AG04450 (cell line): ENCODE measurements at regions not wholly inside any gene's neighbourhood (a gene's known extent, or its start where the extent isn't known, plus 50 kb on each side); places are given as distances from the start of the nearest gene placed in this dataset.
"Not testable (repeated sequence)": the region's sequence is repeated elsewhere in the genome, so short reads cannot be mapped to it uniquely, and the experiment has no call there.

Experiments used
- CTCF ChIA-PET: fragments of 300-600, 350-600 bp; formaldehyde crosslinking; extraction: SDS; loops from one replicate; lab custom pipeline; 2022; ENCODE audit warnings: antibody characterized with exemption, inconsistent platforms; lab: Charles Lee
- POLR2A ChIA-PET: fragments of 350-600 bp; formaldehyde crosslinking; extraction: SDS; loops from one replicate; lab custom pipeline; 2021; ENCODE audit warnings: antibody characterized with exemption, inconsistent platforms; lab: Yijun Ruan, JAX
- DNase-seq: peaks from one replicate; pipeline ENCODE4 v3.0.0-alpha.2; 2011; ENCODE audit warnings: low read depth, low spot score
- H3K27ac ChIP-seq: one replicate; pipeline ENCODE4 v1.5.1; 2012; ENCODE audit warnings: low read depth, low read length, control low read depth
- H3K27me3 ChIP-seq: one replicate; pipeline ENCODE4 v1.6.0; 2012; ENCODE audit warnings: low read length; ENCODE audit not compliant: control insufficient read depth, insufficient read depth
- H3K4me3 ChIP-seq: 2 replicates; pipeline ENCODE4 v1.5.1; 2011; ENCODE audit warnings: mild to moderate bottlenecking, low read depth, low read length, control low read depth
- H3K9me3 ChIP-seq: 2 replicates; pipeline ENCODE4 v1.5.1; 2012; ENCODE audit warnings: low read length; ENCODE audit not compliant: control insufficient read depth, insufficient read depth
- TF ChIP-seq, protein P1 (sequence below): IDR thresholded peaks from 2 replicates; pipeline ENCODE4 v1.5.1; 2011; ENCODE audit warnings: low read depth, low read length, control low read depth, inconsistent platforms

DNA sequence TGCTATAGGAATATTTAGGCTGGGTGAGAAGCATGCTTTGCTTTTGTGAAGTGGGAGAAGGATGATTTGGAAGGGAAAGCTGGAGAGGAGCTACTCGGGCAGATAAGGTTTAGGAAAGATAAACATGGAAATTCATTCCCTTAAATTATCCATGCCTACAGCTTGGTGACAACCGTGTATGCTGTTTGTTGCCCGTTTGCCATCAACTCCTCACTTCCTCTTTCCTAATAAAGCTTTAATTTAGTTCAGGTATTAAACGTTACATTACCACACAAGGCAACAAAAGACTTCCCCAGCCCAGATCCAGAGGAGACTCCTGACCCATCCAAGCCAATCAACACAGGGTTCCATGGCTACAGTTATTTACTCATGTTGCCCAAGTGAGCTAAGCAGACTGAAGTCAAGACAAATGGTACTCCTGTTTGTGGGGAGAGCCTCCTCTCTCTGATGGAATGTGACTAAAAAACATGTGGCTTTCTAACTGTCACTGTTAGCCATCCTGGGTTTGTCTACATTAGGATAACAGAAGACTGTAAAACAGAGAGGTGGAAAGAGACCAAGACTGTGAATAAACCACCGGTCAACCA is 101.7 kb upstream of the GRAMD1B start:
- H3K27ac ChIP-seq = no peak overlapping the region
- POLR2A ChIA-PET = no interaction called here
- peaks cover 6% of the 10 kb centered on the region for H3K27me3 ChIP-seq
- TF ChIP-seq, protein P1, sequence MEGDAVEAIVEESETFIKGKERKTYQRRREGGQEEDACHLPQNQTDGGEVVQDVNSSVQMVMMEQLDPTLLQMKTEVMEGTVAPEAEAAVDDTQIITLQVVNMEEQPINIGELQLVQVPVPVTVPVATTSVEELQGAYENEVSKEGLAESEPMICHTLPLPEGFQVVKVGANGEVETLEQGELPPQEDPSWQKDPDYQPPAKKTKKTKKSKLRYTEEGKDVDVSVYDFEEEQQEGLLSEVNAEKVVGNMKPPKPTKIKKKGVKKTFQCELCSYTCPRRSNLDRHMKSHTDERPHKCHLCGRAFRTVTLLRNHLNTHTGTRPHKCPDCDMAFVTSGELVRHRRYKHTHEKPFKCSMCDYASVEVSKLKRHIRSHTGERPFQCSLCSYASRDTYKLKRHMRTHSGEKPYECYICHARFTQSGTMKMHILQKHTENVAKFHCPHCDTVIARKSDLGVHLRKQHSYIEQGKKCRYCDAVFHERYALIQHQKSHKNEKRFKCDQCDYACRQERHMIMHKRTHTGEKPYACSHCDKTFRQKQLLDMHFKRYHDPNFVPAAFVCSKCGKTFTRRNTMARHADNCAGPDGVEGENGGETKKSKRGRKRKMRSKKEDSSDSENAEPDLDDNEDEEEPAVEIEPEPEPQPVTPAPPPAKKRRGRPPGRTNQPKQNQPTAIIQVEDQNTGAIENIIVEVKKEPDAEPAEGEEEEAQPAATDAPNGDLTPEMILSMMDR = no peak
- no peak overlapping the region for H3K4me3 ChIP-seq
- DNase-seq = no peak
- CTCF ChIA-PET = no interaction called here
- H3K9me3 ChIP-seq = no peaks in the 10 kb centered on the region

DNA sequence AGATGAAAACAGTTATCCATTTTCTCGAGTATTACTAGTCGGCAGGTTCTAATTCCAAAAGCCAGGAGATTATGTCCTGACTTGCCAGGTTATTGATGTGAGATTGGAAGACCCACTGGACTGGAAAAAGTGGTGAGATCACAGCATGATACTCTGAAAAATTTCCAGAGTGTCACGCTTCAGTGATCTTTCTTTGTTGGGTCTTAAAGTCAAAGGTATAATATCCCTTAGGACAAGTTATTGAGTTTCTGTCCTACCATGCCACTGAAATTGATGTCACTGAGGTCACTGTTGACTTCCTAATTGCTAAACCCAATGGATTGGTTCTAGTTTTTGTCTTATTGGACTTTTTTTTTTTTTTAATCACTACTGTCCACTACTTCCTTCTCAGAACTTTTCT is 104.5 kb upstream of the GRAMD1B start:
- DNase-seq = no peak
- Histone ChIP-seq H3K4me3 (no peak overlapping the region), H3K9me3 (no peaks in the 10 kb centered on the region), H3K27ac (no peak overlapping the region), H3K27me3 (peaks cover 7% of the 10 kb centered on the region)
- POLR2A ChIA-PET = no interaction called here
- TF ChIP-seq, protein P1 = no peak
- CTCF ChIA-PET = no interaction called here

DNA sequence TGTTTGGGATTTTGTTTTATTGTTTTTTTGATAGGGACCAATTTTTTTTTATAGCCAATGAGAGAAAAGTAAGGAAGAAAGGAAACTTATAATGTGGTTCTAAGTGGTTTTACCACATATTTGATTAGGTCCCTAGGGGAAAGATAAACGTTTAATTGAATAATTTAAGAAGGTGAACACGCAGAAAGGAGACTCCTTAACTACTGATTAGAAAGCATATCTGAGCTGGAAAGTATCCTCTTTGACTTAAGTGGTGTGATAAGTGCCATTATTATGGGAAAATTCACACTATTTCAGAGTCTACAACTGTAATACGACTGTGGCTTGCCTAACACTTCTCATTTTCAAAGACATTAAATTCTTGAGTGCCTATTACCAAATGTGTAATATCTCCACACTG is 106.5 kb upstream of the GRAMD1B start:
- Histone ChIP-seq H3K27ac (no peak overlapping the region), H3K4me3 (no peak overlapping the region), H3K27me3 (peaks cover 8% of the 10 kb centered on the region), H3K9me3 (no peaks in the 10 kb centered on the region)
- DNase-seq = no peak
- CTCF ChIA-PET = no interaction called here
- POLR2A ChIA-PET = no interaction called here
- TF ChIP-seq, protein P1 = no peak

DNA sequence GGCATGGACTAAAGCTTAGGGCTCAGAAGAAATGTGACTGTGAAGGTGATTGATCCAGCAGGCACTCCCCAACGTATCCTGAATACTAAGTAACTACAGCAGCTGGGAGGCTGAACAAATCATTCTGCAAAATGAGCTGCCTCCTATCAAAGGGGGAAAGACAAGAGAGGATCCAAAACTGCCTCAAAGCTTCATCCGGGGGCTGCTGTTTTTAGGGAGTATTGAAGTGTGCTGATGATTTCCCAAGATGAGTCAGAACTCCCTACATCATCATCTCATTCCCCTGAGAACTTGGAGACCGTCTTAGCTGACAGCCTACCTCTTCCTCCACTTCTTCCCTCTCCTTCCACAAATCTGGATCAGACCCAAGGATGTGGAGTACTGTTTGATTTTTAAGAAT is 108.4 kb upstream of the GRAMD1B start:
- ChIA-PET POLR2A (no interaction called here), CTCF (no interaction called here)
- no peak overlapping the region for H3K27ac ChIP-seq
- TF ChIP-seq, protein P1 = no peak
- H3K9me3 ChIP-seq = no peaks in the 10 kb centered on the region
- H3K27me3 ChIP-seq = peaks cover 16% of the 10 kb centered on the region
- no peak overlapping the region for H3K4me3 ChIP-seq
- no peak for DNase-seq

DNA sequence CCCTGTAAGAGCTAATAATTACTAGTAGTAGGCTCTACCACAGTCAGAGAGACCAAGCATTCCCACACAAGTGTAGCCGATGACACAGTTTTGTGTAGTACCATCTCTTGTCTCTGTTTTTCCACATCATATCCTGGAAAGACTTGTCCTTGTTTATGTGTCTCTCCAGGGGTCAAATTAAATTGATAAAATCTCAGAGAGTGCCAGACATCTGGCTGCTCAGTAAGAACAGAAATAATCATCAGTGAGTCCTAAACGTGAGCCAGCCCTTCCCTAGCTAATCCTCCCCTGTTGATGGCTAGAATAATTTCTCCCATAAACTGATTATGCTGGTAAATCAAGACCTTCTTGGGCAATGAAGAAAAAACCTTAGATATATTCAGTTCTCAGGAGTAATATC is 111.4 kb upstream of the GRAMD1B start:
- Histone ChIP-seq H3K9me3 (no peaks in the 10 kb centered on the region), H3K4me3 (no peak overlapping the region), H3K27me3 (peaks cover 28% of the 10 kb centered on the region), H3K27ac (no peak overlapping the region)
- ChIA-PET CTCF (no interaction called here), POLR2A (no interaction called here)
- no peak for DNase-seq
- TF ChIP-seq, protein P1 = no peak

DNA sequence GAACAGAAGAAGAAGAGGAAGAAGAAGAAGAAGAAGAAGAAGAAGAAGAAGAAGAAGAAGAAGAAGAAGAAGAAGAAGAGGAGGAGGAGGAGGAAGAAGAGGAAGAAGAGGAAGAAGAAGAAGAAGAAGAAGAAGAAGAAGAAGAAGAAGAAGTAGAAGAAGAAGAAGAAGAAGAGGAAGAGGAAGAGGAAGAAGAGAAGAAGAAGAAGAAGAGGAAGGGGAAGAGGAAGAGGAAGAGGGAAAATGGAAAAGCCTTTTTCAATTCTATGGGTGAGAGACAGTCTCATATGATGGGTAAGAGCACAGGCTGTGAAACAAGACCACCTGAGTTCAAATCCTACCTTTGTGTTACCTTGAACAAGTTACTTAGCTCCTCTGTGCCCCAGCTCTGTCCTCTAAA is 111.9 kb upstream of the GRAMD1B start:
- POLR2A ChIA-PET, H3K27ac ChIP-seq, CTCF ChIA-PET, DNase-seq, H3K9me3 ChIP-seq, H3K4me3 ChIP-seq: not testable (repeated sequence)
- peaks cover 30% of the 10 kb centered on the region for H3K27me3 ChIP-seq
